ENCODE measurements at regions not wholly inside any gene's neighbourhood (a gene's known extent, or its start where the extent isn't known, plus 50 kb on each side); places are given as distances from the start of the nearest gene placed in this dataset.

- no peak for ATAC-seq
- Histone ChIP-seq H3K4me3 (no peak overlapping the region), H3K27ac (ENCODE audit: extremely low read depth, low read depth, low read length) (no peak overlapping the region), H3K27me3 (ENCODE audit: control insufficient read depth in 2 of 2, insufficient read depth in 2 of 2, low read length in 2 of 2) (no peaks in the 10 kb centered on the region), H3K79me2 (ENCODE audit: control insufficient read depth, insufficient read depth, low read length) (no peaks in the 10 kb centered on the region), H4K20me1 (replicated peaks; ENCODE audit: control insufficient read depth, insufficient read depth, low read length) (no peaks in the 10 kb centered on the region), H2AFZ (ENCODE audit: low read depth, low read length) (no peak overlapping the region), H3K4me2 (ENCODE audit: insufficient read depth, low read length) (no peak overlapping the region), H3K9me1 (ENCODE audit: control insufficient read depth, insufficient read depth, low read length) (no peaks in the 10 kb centered on the region), H3K4me1 (replicated peaks in 1 of 2; ENCODE audit: control insufficient read depth in 2 of 2, insufficient read depth in 2 of 2, low read length in 2 of 2) (no peaks in the 10 kb centered on the region), H3K9ac (ENCODE audit: insufficient read depth in 1 of 2, low read depth in 2 of 2, low read length in 2 of 2) (no peak overlapping the region), H3K9me3 (replicated peaks; ENCODE audit: control insufficient read depth, insufficient read depth, low read depth, low read length) (no peaks in the 10 kb centered on the region), H3K36me3 (ENCODE audit: control insufficient read depth, insufficient read depth, low read length) (no peaks in the 10 kb centered on the region)
- intact Hi-C loops (cut with micrococcal nuclease): no loop called here
- ChIA-PET POLR2A (no interaction called here), CTCF (ENCODE audit: low intra/inter-chr PET ratio) (no interaction called here)
- no peak for TF ChIP-seq MCM2 (IDR thresholded peaks at IDR 0.05; ENCODE audit: low read depth)
- no peak for TF ChIP-seq KLF10 (CRISPR knock-in tag; IDR thresholded peaks at IDR 0.05)
- TF ChIP-seq E2F4 (CRISPR knock-in tag; IDR thresholded peaks at IDR 0.05; ENCODE audit: low read depth): no peak
- no peak for TF ChIP-seq POLR3A (IDR thresholded peaks at IDR 0.05; ENCODE audit: borderline replicate concordance, extremely low read depth, insufficient read depth, insufficient read length)
- TF ChIP-seq TSC22D4 (tag; IDR thresholded peaks at IDR 0.05): no peak
- TF ChIP-seq MYBL2 (IDR thresholded peaks at IDR 0.05; ENCODE audit: low read depth): no peak
- no peak for TF ChIP-seq MYBL2 (CRISPR knock-in tag; IDR thresholded peaks at IDR 0.05; ENCODE audit: borderline replicate concordance)
- FAIRE-seq: no peak
- WGBS (ENCODE audit: insufficient coverage, low coverage, missing lambda C conversion rate): 17% methylated on average over 1 of the region's 1 CpG
- in situ Hi-C loops (cut with MboI): no loop called here
- BruUV-seq (replicated peaks): no TSS peak
- no peak for DNase-seq (ENCODE audit: extremely low read depth in 1 of 4, low spot score in 3 of 4)
Observed at GRCh38 chr3:117875887-117876286, 1158.8 kb downstream of the IGSF11 start.

Data from K562 (cell line).